IMR-90 (cell line): ENCODE measurements at regions not wholly inside any gene's neighbourhood (a gene's known extent, or its start where the extent isn't known, plus 50 kb on each side); places are given as distances from the start of the nearest gene placed in this dataset.

Experiments
- ATAC-seq: fragments of 200-7000 bp; cut with Tn5 transposase; 2 replicates; pipeline ENCODE4 v1.9.1; 2020; ENCODE audit warnings: low read depth, mild to moderate bottlenecking, moderate library complexity
- BruUV-seq: library from RNA; stranded (reverse); fragments of 400-500 nt; replicated peaks from 2 replicates; lab custom pipeline; 2021; lab: Mats Ljungman, UMichigan
- CTCF ChIA-PET: fragments of 300-600 bp; formaldehyde crosslinking; extraction: SDS; loops from one replicate; lab custom pipeline; 2021; ENCODE audit warnings: antibody characterized with exemption; lab: Yijun Ruan, JAX
- POLR2A ChIA-PET: fragments of 300-600 bp; sonication (Branson Sonifier 250); formaldehyde crosslinking; loops from one replicate; lab custom pipeline; 2022; ENCODE audit warnings: antibody characterized with exemption; ENCODE audit not compliant: unreplicated experiment; lab: Charles Lee
- DNase-seq: peaks from one replicate; pipeline ENCODE4 v3.0.0; 2013
- H2AFZ ChIP-seq: replicated peaks from 2 replicates; pipeline ENCODE3; 2013; ENCODE audit warnings: low read length, mild to moderate bottlenecking; ENCODE audit not compliant: poor library complexity
- H2AK5ac ChIP-seq: 2 replicates; pipeline ENCODE4 v1.6.1; 2013; ENCODE audit warnings: low read depth, low read length, inconsistent platforms
- H2AK9ac ChIP-seq: replicated peaks from 2 replicates; pipeline ENCODE3; 2013; ENCODE audit warnings: mild to moderate bottlenecking, low read depth, low read length, moderate library complexity; ENCODE audit not compliant: poor library complexity
- H2BK120ac ChIP-seq: 2 replicates; pipeline ENCODE4 v1.6.1; 2013; ENCODE audit warnings: low read depth, low read length, inconsistent platforms
- H2BK15ac ChIP-seq: 3 replicates; pipeline ENCODE4 v1.6.1; 2013; ENCODE audit warnings: low read depth, low read length, inconsistent platforms
- H2BK20ac ChIP-seq: 2 replicates; pipeline ENCODE4 v1.6.1; 2013; ENCODE audit warnings: low read depth, mild to moderate bottlenecking, inconsistent platforms, low read length, moderate library complexity
- H2BK5ac ChIP-seq: 2 replicates; pipeline ENCODE4 v1.6.1; 2013; ENCODE audit warnings: mild to moderate bottlenecking, low read depth, low read length, inconsistent platforms; ENCODE audit not compliant: poor library complexity, severe bottlenecking
- H3K14ac ChIP-seq: replicated peaks from 2 replicates; pipeline ENCODE4 v1.6.1; 2013; ENCODE audit warnings: low read depth, low read length, inconsistent platforms
- H3K18ac ChIP-seq: 2 replicates; pipeline ENCODE4 v1.6.1; 2013; ENCODE audit warnings: low read depth, low read length, control low read depth
- H3K23ac ChIP-seq: 2 replicates; pipeline ENCODE4 v1.6.1; 2013; ENCODE audit warnings: low read depth, low read length, inconsistent platforms
- H3K27ac ChIP-seq: 2 replicates; pipeline ENCODE4 v1.5.1; 2013; ENCODE audit warnings: mild to moderate bottlenecking, control low read depth, low read length; ENCODE audit not compliant: insufficient read depth
- H3K27me3 ChIP-seq: 2 replicates; pipeline ENCODE4 v1.6.1; 2013; ENCODE audit warnings: low read length; ENCODE audit not compliant: control insufficient read depth, insufficient read depth
- H3K36me3 ChIP-seq: 2 replicates; pipeline ENCODE4 v1.6.1; 2013; ENCODE audit warnings: low read length, mixed read lengths; ENCODE audit not compliant: control insufficient read depth, insufficient read depth
- H3K4ac ChIP-seq: 2 replicates; pipeline ENCODE4 v1.6.1; 2013; ENCODE audit warnings: low read depth, low read length, inconsistent platforms
- H3K4me1 ChIP-seq: 2 replicates; pipeline ENCODE4 v1.6.1; 2013; ENCODE audit warnings: low read length, mixed read lengths; ENCODE audit not compliant: control insufficient read depth, insufficient read depth
- H3K4me2 ChIP-seq: 2 replicates; pipeline ENCODE4 v1.6.1; 2013; ENCODE audit warnings: low read depth, mild to moderate bottlenecking, control low read depth, low read length, moderate library complexity
- H3K4me3 ChIP-seq: 2 replicates; pipeline ENCODE4 v1.5.1; 2013; ENCODE audit warnings: low read depth, mild to moderate bottlenecking, control low read depth, low read length, moderate library complexity; ENCODE audit not compliant: insufficient read depth
- H3K56ac ChIP-seq: 2 replicates; pipeline ENCODE4 v1.6.1; 2013; ENCODE audit warnings: low read length, inconsistent platforms; ENCODE audit not compliant: insufficient read depth; ENCODE audit errors: extremely low read depth
- H3K79me1 ChIP-seq, 2 experiments: 2 replicates each; pipeline ENCODE4 v1.6.1; 2013; ENCODE audit warnings: low read length in 2 of 2, inconsistent platforms in 1 of 2, low read depth in 1 of 2
- H3K9ac ChIP-seq: 2 replicates; pipeline ENCODE4 v1.6.1; 2013; ENCODE audit warnings: low read depth, low read length, control low read depth
- H3K9me1 ChIP-seq: 2 replicates; pipeline ENCODE4 v1.6.1; 2013; ENCODE audit warnings: low read length, inconsistent platforms; ENCODE audit not compliant: insufficient read depth
- H3K9me3 ChIP-seq: 2 replicates; pipeline ENCODE4 v1.6.1; 2013; ENCODE audit warnings: low read length; ENCODE audit not compliant: control insufficient read depth, insufficient read depth
- H4K20me1 ChIP-seq: 2 replicates; pipeline ENCODE4 v1.6.1; 2013; ENCODE audit warnings: low read length, inconsistent platforms; ENCODE audit not compliant: insufficient read depth
- H4K5ac ChIP-seq: 2 replicates; pipeline ENCODE4 v1.6.1; 2013; ENCODE audit warnings: mild to moderate bottlenecking, low read depth, low read length, control low read depth
- H4K8ac ChIP-seq, 2 experiments: 2 replicates each; pipeline ENCODE4 v1.6.1; 2013; ENCODE audit warnings: low read depth in 2 of 2, low read length in 2 of 2, control low read depth in 1 of 2, inconsistent platforms in 1 of 2
- H4K91ac ChIP-seq: 2 replicates; pipeline ENCODE4 v1.6.1; 2013; ENCODE audit warnings: low read depth, low read length, inconsistent platforms; ENCODE audit not compliant: insufficient read depth
- CEBPB ChIP-seq: IDR thresholded peaks from 2 replicates; pipeline ENCODE4 v1.6.1; 2012; ENCODE audit warnings: low read depth, low read length, improper control_type of control experiment
- CHD1 ChIP-seq: IDR thresholded peaks from 2 replicates; pipeline ENCODE4 v1.6.1; 2012; ENCODE audit warnings: low read depth, low read length, improper control_type of control experiment
- CTCF ChIP-seq: conservative IDR thresholded peaks from 2 replicates; pipeline ENCODE4 v1.5.1; 2012; ENCODE audit warnings: mild to moderate bottlenecking, low read depth, low read length, improper control_type of control experiment
- FOS ChIP-seq: fragments of 150-350 bp; IDR thresholded peaks from 2 replicates; pipeline ENCODE4 v1.6.1; 2016; ENCODE audit warnings: low read depth, low read length
- MAFK ChIP-seq: IDR thresholded peaks from 2 replicates; pipeline ENCODE4 v1.6.1; 2012; ENCODE audit warnings: low read depth, low read length, improper control_type of control experiment
- MAZ ChIP-seq: IDR thresholded peaks from 2 replicates; pipeline ENCODE4 v1.6.1; 2012; ENCODE audit warnings: low read depth, mild to moderate bottlenecking, low read length, improper control_type of control experiment, moderate library complexity, borderline replicate concordance
- MXI1 ChIP-seq: IDR thresholded peaks from 2 replicates; pipeline ENCODE4 v1.6.1; 2012; ENCODE audit warnings: low read depth, mild to moderate bottlenecking, low read length, moderate library complexity, borderline replicate concordance
- NFE2L2 ChIP-seq: fragments of 150-350 bp; IDR thresholded peaks from 2 replicates; pipeline ENCODE4 v1.6.1; 2016; ENCODE audit warnings: low read depth, mild to moderate bottlenecking, low read length
- POLR2A ChIP-seq: IDR thresholded peaks from 2 replicates; pipeline ENCODE4 v1.6.1; 2012; ENCODE audit warnings: mild to moderate bottlenecking, low read depth, low read length
- RAD21 ChIP-seq: IDR thresholded peaks from 2 replicates; pipeline ENCODE4 v1.6.1; 2012; ENCODE audit warnings: low read length, improper control_type of control experiment
- RCOR1 ChIP-seq: IDR thresholded peaks from 2 replicates; pipeline ENCODE4 v1.6.1; 2012; ENCODE audit warnings: mild to moderate bottlenecking, low read length, improper control_type of control experiment; ENCODE audit not compliant: insufficient replicate concordance
- RFX5 ChIP-seq: IDR thresholded peaks from 2 replicates; pipeline ENCODE4 v1.8.0; 2012; ENCODE audit warnings: low read depth, mild to moderate bottlenecking, low read length, moderate library complexity
- SMC3 ChIP-seq: fragments of 150-350 bp; IDR thresholded peaks from 2 replicates; pipeline ENCODE4 v1.6.1; 2016; ENCODE audit warnings: low read depth, mild to moderate bottlenecking, antibody characterized with exemption, low read length, moderate library complexity
- USF2 ChIP-seq: fragments of 150-350 bp; IDR thresholded peaks from 2 replicates; pipeline ENCODE4 v1.6.1; 2017; ENCODE audit warnings: mild to moderate bottlenecking, antibody characterized with exemption, low read length, low read depth
- WGBS, 2 experiments: methylation state at CpG; one replicate each; pipeline versions ENCODE4 v1.1.5 to v1.1.7; 2013; ENCODE audit warnings: missing lambda C conversion rate in 2 of 2; ENCODE audit not compliant: insufficient read length in 1 of 2; ENCODE audit errors: extremely low coverage in 2 of 2; 5-methylcytosine and 5-hydroxymethylcytosine counted together
- dilution Hi-C: fragments of 300-500 bp; cut with HindIII; formaldehyde crosslinking; loops from one replicate; pipeline ENCODE4 v1.14.3; 2018; ENCODE audit warnings: low sequenced_read_pairs; ENCODE audit not compliant: unreplicated experiment
- in situ Hi-C: fragments of 300-500 bp; cut with MboI; formaldehyde crosslinking; loops from 3 replicates; pipeline ENCODE4 v1.14.3; 2019; ENCODE audit warnings: low sequenced_read_pairs, inconsistent platforms, mixed read lengths
- intact Hi-C: fragments of 100-400 bp; cut with micrococcal nuclease; formaldehyde crosslinking; loops from 2 replicates; pipeline ENCODE4 v1.10.0; 2022

GRCh38 chr14:76682367-76682766 lies 78.9 kb upstream of the VASH1 start:
- DNase-seq: no peak
- ChIA-PET POLR2A (no interaction called here), CTCF (interaction anchor here (0.8 kb wide), 1 partner anchor 13 kb away, joined by 3 read pairs; no protein-coding TSS in a partner anchor)
- WGBS, 2 experiments: no CpG with 5 or more reads among the region's 3 CpGs
- Histone ChIP-seq H3K9ac (no peak overlapping the region), H3K56ac (no peak overlapping the region), H2AK9ac (no peak overlapping the region), H3K14ac (no peak overlapping the region), H3K4me2 (no peak overlapping the region), H4K20me1 (no peaks in the 10 kb centered on the region), H3K27ac (no peak overlapping the region), H3K36me3 (no peaks in the 10 kb centered on the region), H4K8ac (no peak overlapping the region), H3K4ac (no peak overlapping the region), H3K9me1 (no peaks in the 10 kb centered on the region), H3K79me1 (no peaks in the 10 kb centered on the region), H2BK120ac (no peak overlapping the region), H2AK5ac (no peak overlapping the region), H3K9me3 (no peaks in the 10 kb centered on the region), H3K23ac (no peak overlapping the region), H3K27me3 (no peaks in the 10 kb centered on the region), H3K4me1 (no peaks in the 10 kb centered on the region), H3K18ac (no peak overlapping the region), H2BK20ac (no peak overlapping the region), H2AFZ (no peak overlapping the region), H3K4me3 (no peak overlapping the region), H2BK15ac (no peak overlapping the region), H4K91ac (no peak overlapping the region), H2BK5ac (no peak overlapping the region), H4K5ac (no peak overlapping the region)
- TF ChIP-seq MAZ (no peak), CHD1 (no peak), FOS (no peak), RFX5 (no peak), SMC3 (no peak), USF2 (no peak), POLR2A (no peak), NFE2L2 (no peak), CTCF (no peak), RCOR1 (no peak), CEBPB (no peak), MAFK (no peak), RAD21 (no peak), MXI1 (no peak)
- intact Hi-C loops (no loop called here), dilution Hi-C loops (no loop called here), in situ Hi-C loops (no loop called here)
- BruUV-seq: no TSS peak
- no peak for ATAC-seq
